ENCODE measurements at regions not wholly inside any gene's neighbourhood (a gene's known extent, or its start where the extent isn't known, plus 50 kb on each side); places are given as distances from the start of the nearest gene placed in this dataset.

DNA sequence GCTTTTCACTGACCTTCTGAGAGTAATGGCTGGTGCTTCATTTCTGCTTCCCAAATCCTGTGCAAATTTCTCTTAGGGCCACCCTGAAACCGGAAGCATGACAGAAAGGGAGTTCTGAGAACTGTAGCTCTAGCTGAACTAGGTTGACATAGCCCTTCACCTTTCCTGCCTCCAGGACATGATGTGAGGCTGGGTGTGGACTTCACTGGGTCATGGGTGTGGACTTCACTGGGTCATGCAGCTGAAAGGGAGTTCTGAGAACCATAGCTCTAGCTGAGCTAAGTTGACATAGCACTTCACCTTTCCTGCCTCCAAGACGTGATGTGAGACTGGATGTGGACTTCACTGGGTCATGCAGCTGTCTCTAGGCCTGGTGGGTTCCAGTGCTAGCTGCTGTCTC is 54.3 kb upstream of the NLRP1 start:
- TF ChIP-seq CTCF (conservative IDR thresholded peaks at IDR 0.05) (no peak), EZH2 (IDR thresholded peaks at IDR 0.05; ENCODE audit: low read depth) (no peak)
